B cell (primary cell): ENCODE measurements at regions not wholly inside any gene's neighbourhood (a gene's known extent, or its start where the extent isn't known, plus 50 kb on each side); places are given as distances from the start of the nearest gene placed in this dataset.

Source experiments
- EZH2 ChIP-seq: IDR thresholded peaks from 2 replicates; pipeline ENCODE4 v1.6.1; 2012; ENCODE audit warnings: borderline replicate concordance, low read depth, mild to moderate bottlenecking, moderate library complexity, low read length; ENCODE audit not compliant: insufficient read depth, poor library complexity, severe bottlenecking
- TF ChIP-seq, protein P1 (sequence below): fragments of 200-600 bp; IDR thresholded peaks from one replicate; pipeline ENCODE4 v1.8.0; 2022; ENCODE audit warnings: antibody characterized with exemption, mild to moderate bottlenecking

DNA sequence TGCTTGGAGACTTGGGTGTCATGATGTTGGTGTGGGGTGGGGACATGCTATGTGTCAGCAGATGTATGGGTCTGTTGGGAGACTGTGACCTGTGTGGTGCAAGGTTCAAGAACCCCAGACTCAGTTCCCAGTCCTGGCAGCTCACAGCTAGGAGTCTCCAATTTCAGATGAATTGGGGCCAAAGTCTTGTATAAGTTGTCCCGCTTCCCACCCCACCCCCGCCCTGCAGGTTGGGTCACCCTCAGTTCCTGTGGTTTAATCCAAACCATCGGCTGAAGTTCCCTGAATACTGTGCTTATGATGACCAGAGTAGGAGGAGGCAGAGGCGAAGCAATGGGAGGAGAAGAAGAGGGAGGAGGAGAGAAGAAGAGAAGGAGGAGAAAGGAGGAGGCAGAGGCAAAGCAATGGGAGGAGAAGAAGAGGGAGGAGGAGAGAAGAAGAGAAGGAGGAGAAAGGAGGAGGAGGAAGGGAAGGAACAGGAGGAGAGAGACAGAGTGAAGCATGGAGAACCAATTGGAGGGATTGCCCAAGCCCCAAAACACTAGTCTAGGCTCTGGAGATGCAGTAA is 112.6 kb downstream of the EFNB1 start:
- TF ChIP-seq EZH2 = no peak
- TF ChIP-seq, protein P1, sequence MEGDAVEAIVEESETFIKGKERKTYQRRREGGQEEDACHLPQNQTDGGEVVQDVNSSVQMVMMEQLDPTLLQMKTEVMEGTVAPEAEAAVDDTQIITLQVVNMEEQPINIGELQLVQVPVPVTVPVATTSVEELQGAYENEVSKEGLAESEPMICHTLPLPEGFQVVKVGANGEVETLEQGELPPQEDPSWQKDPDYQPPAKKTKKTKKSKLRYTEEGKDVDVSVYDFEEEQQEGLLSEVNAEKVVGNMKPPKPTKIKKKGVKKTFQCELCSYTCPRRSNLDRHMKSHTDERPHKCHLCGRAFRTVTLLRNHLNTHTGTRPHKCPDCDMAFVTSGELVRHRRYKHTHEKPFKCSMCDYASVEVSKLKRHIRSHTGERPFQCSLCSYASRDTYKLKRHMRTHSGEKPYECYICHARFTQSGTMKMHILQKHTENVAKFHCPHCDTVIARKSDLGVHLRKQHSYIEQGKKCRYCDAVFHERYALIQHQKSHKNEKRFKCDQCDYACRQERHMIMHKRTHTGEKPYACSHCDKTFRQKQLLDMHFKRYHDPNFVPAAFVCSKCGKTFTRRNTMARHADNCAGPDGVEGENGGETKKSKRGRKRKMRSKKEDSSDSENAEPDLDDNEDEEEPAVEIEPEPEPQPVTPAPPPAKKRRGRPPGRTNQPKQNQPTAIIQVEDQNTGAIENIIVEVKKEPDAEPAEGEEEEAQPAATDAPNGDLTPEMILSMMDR = no peak
